Astrocyte (in vitro differentiated cells and primary cell): ENCODE measurements at regions not wholly inside any gene's neighbourhood (a gene's known extent, or its start where the extent isn't known, plus 50 kb on each side); places are given as distances from the start of the nearest gene placed in this dataset.

ENCODE experiments used
- CTCF ChIP-seq: IDR thresholded peaks from 2 replicates; pipeline ENCODE4 v1.5.1; 2011; ENCODE audit warnings: low read depth, mild to moderate bottlenecking, inconsistent platforms, low read length, moderate library complexity; ENCODE audit not compliant: insufficient read depth
- EZH2 ChIP-seq: IDR thresholded peaks from 2 replicates; pipeline ENCODE4 v1.6.1; 2012; ENCODE audit warnings: mild to moderate bottlenecking, low read length, inconsistent platforms; ENCODE audit not compliant: insufficient read depth

- TF ChIP-seq CTCF (no peak), EZH2 (no peak)
Measured at GRCh38 chr9:81370096-81370495, 319.3 kb downstream of the TLE1 start.
